Esophagus squamous epithelium (tissue), 5 donors: ENCODE measurements at regions not wholly inside any gene's neighbourhood (a gene's known extent, or its start where the extent isn't known, plus 50 kb on each side); places are given as distances from the start of the nearest gene placed in this dataset.

ENCODE experiments used
- DNase-seq: peaks from one replicate; lab custom pipeline; 2025; lab: John Stamatoyannopoulos, UW
- H3K27ac ChIP-seq, 4 donors: fragments of 200-600 bp; sonication (generic); one replicate each; pipeline ENCODE4 v1.5.1; 2016 to 2019; ENCODE audit warnings: mild to moderate bottlenecking in 1 of 4
- H3K27me3 ChIP-seq, 4 donors: fragments of 200-600 bp; sonication (generic); 1 replicate in 3 of 4; 2 replicates in 1 of 4; pipeline versions ENCODE4 v1.5.1 to v1.6.0; 2017 to 2021; ENCODE audit warnings: antibody characterized with exemption in 1 of 4
- H3K36me3 ChIP-seq, 3 donors: fragments of 200-600 bp; sonication (generic); one replicate each; pipeline ENCODE4 v1.5.1; 2016 to 2019
- H3K4me1 ChIP-seq, 3 donors: fragments of 200-600 bp; sonication (generic); one replicate each; pipeline ENCODE4 v1.5.1; 2017 to 2019
- H3K4me3 ChIP-seq, 4 donors: fragments of 200-600 bp; sonication (generic); 1 replicate in 3 of 4; 2 replicates in 1 of 4; pipeline ENCODE4 v1.5.1; 2016 to 2019; ENCODE audit warnings: mild to moderate bottlenecking in 2 of 4, moderate library complexity in 1 of 4
- H3K9me3 ChIP-seq, 3 donors: fragments of 200-600 bp; sonication (generic); one replicate each; pipeline ENCODE4 v1.5.1; 2016 to 2019
- POLR2A ChIP-seq, 4 donors: fragments of 450-650 bp; IDR thresholded peaks; one replicate each; pipeline ENCODE4 v1.6.1; 2017; ENCODE audit warnings: antibody characterized with exemption in 4 of 4, mild to moderate bottlenecking in 4 of 4, moderate library complexity in 3 of 4
- WGBS, 2 donors: methylation state at CpG; one replicate each; pipeline ENCODE4 v1.1.5; 2018; 5-methylcytosine and 5-hydroxymethylcytosine counted together
- intact Hi-C: fragments of 100-400 bp; cut with DNase I; formaldehyde crosslinking; loops from one replicate; pipeline ENCODE4 v1.15.0; 2022
- TF ChIP-seq, protein P1 (sequence below), 6 experiments: fragments of 450-650 bp in 4 of 6; fragments of 200-600 bp in 2 of 6; sonication (generic) in 2 of 6; IDR thresholded peaks; one replicate each; pipeline ENCODE4 v1.5.1; 2016 to 2019; ENCODE audit warnings: antibody characterized with exemption in 6 of 6, mild to moderate bottlenecking in 4 of 6, moderate library complexity in 4 of 6
- donor health status: DM: yes; HTN: yes; CAD: no.

- no peaks in the 10 kb centered on the region for H3K9me3 ChIP-seq
- 53 to 76% methylated on average over 6 of the region's 6 CpGs for WGBS, 2 donors
- no peaks in the 10 kb centered on the region for H3K27me3 ChIP-seq
- TF ChIP-seq, protein P1, sequence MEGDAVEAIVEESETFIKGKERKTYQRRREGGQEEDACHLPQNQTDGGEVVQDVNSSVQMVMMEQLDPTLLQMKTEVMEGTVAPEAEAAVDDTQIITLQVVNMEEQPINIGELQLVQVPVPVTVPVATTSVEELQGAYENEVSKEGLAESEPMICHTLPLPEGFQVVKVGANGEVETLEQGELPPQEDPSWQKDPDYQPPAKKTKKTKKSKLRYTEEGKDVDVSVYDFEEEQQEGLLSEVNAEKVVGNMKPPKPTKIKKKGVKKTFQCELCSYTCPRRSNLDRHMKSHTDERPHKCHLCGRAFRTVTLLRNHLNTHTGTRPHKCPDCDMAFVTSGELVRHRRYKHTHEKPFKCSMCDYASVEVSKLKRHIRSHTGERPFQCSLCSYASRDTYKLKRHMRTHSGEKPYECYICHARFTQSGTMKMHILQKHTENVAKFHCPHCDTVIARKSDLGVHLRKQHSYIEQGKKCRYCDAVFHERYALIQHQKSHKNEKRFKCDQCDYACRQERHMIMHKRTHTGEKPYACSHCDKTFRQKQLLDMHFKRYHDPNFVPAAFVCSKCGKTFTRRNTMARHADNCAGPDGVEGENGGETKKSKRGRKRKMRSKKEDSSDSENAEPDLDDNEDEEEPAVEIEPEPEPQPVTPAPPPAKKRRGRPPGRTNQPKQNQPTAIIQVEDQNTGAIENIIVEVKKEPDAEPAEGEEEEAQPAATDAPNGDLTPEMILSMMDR (IDR thresholded peaks at IDR 0.05), result no peak
- TF ChIP-seq POLR2A (IDR thresholded peaks at IDR 0.05), result no peak
- intact Hi-C loops, result no loop called here
- peaks cover 0 to 18% (median 4%) of the 10 kb centered on the region in 3 donors for H3K4me1 ChIP-seq
- DNase-seq, result no peak
- H3K27ac ChIP-seq, result no peak overlapping the region
- no peaks in the 10 kb centered on the region for H3K36me3 ChIP-seq
- no peak overlapping the region for H3K4me3 ChIP-seq
Observed at GRCh38 chr2:145043399-145043834, 523.5 kb upstream of the ZEB2 start.

DNA sequence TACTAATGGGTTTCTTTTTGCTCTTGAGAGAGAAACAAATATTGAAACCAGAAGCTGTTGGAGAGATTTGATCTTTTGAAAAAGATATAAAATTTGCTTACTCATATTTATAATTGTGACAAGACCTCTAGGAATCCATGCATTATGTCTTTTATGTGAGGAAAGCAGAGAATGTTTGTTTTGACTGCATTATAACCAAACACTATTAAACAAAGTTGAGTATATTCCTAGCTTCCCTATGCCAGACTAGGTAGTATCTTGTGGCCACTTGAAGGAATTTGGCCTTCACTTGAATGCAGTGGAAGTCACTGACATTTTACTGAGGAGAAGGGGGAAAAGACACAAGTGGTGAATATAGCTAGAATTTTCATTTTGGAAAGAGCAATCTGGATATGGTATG is 521.8 kb upstream of the ZEB2 start:
- Histone ChIP-seq H3K27me3 (no peaks in the 10 kb centered on the region), H3K27ac (no peak overlapping the region), H3K4me3 (no peak overlapping the region), H3K9me3 (no peaks in the 10 kb centered on the region), H3K36me3 (no peaks in the 10 kb centered on the region), H3K4me1 (peaks cover 0 to 24% (median 4%) of the 10 kb centered on the region in 3 donors)
- TF ChIP-seq, protein P1 (IDR thresholded peaks at IDR 0.05), result no peak
- no peak for TF ChIP-seq POLR2A (IDR thresholded peaks at IDR 0.05)
- intact Hi-C loops, result no loop called here
- no peak for DNase-seq

DNA sequence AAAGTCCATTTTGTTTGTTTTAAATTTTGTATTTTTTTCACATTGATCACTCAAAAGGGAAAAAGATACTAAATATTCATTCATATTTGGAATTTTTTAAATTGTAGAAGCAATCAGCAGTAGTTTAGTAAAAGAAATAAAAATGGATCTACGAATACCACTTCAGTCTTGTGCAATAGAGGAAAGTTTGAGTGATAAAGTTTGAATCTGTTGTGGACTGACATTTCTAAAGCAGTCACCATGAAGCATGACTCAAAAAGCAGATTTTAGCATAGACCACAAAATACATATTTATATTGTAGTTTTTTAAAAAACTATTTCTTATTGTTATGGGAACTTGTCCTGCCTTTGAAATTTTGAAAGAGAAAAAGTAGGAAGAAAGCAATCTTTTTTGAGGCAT is 520.5 kb upstream of the ZEB2 start:
- Histone ChIP-seq H3K36me3 (no peaks in the 10 kb centered on the region), H3K4me3 (no peak overlapping the region), H3K4me1 (peaks cover 0 to 24% (median 4%) of the 10 kb centered on the region in 3 donors), H3K9me3 (no peaks in the 10 kb centered on the region), H3K27me3 (no peaks in the 10 kb centered on the region), H3K27ac (no peak overlapping the region)
- TF ChIP-seq, protein P1 (IDR thresholded peaks at IDR 0.05), result no peak
- no peak for TF ChIP-seq POLR2A (IDR thresholded peaks at IDR 0.05)
- DNase-seq, result no peak
- intact Hi-C loops, result no loop called here
- 50 to 78% methylated on average over 1 of the region's 1 CpG for WGBS, 2 donors

- WGBS, 2 donors, result 63 to 64% methylated on average over 6 of the region's 6 CpGs
- Histone ChIP-seq H3K4me3 (no peak overlapping the region), H3K27ac (peak overlapping the region in 2 of 4 donors; percentile 29 to 59), H3K9me3 (no peaks in the 10 kb centered on the region), H3K36me3 (no peaks in the 10 kb centered on the region), H3K4me1 (peaks cover 0 to 9% (median 0%) of the 10 kb centered on the region in 3 donors), H3K27me3 (no peaks in the 10 kb centered on the region)
- intact Hi-C loops, result no loop called here
- TF ChIP-seq, protein P1 (IDR thresholded peaks at IDR 0.05), result no peak
- TF ChIP-seq POLR2A (IDR thresholded peaks at IDR 0.05), result no peak
- DNase-seq, result no peak
Observed at GRCh38 chr2:145038041-145038525, 518.2 kb upstream of the ZEB2 start.

DNA sequence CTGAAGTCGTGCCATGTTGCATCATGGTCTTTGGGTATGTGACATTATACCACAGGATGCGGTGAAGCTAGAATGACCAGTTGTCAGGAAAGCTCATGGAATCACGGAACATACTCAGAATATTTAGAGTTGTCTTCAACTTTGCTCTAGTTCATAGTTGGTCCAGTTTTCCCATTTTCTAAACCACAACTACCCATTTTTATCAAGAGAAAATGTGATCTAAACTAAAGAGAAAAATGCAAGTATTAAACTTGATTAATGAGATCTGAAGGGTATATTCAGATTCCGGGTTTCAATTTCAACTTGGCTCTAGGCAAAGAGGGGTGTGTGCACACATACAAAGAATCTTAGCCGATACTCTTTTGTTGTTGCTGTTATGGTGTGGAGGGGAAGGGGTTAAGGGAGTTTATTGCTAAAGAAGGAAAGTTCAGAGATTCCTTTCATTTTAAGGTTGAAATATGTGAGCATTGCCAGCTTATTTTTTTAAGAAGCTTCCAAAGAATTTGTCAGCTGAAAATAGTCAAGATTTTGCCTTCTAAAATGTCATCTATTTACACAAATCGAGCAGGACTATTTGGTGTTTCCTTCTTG is 516.6 kb upstream of the ZEB2 start:
- intact Hi-C loops, result no loop called here
- Histone ChIP-seq H3K36me3 (no peaks in the 10 kb centered on the region), H3K4me3 (peak overlapping the region in 1 of 4 donors; percentile 10), H3K27me3 (no peaks in the 10 kb centered on the region), H3K4me1 (peaks cover 0 to 8% (median 0%) of the 10 kb centered on the region in 3 donors), H3K9me3 (no peaks in the 10 kb centered on the region), H3K27ac (peak overlapping the region in 1 of 4 donors; percentile 59)
- TF ChIP-seq, protein P1 (IDR thresholded peaks at IDR 0.05), result no peak
- no peak for TF ChIP-seq POLR2A (IDR thresholded peaks at IDR 0.05)
- DNase-seq, result no peak
- WGBS, 2 donors, result 54 to 68% methylated on average over 6 of the region's 6 CpGs
